K562 (cell line): ENCODE measurements at regions not wholly inside any gene's neighbourhood (a gene's known extent, or its start where the extent isn't known, plus 50 kb on each side); places are given as distances from the start of the nearest gene placed in this dataset.

Experiments used
- ATAC-seq: fragments of 200-7000 bp; cut with Tn5 transposase; 3 replicates; pipeline ENCODE4 v1.9.1; 2020; ENCODE audit warnings: moderate library complexity
- BruUV-seq: library from RNA; stranded (reverse); fragments of 400-500 nt; replicated peaks from 2 replicates; lab custom pipeline; 2021; lab: Mats Ljungman, UMichigan
- CTCF ChIA-PET: fragments of 300-600 bp; formaldehyde crosslinking; extraction: SDS; loops from one replicate; lab custom pipeline; 2021; ENCODE audit warnings: low intra/inter-chr PET ratio; lab: Yijun Ruan, JAX
- POLR2A ChIA-PET: fragments of 300-600, 350-650 bp; sonication (Branson Sonifier 250); formaldehyde crosslinking; extraction: SDS; loops from one replicate; lab custom pipeline; 2021; ENCODE audit warnings: antibody characterized with exemption, inconsistent platforms; lab: Yijun Ruan, JAX
- DNase-seq, 4 experiments: peaks; one replicate each; pipeline versions ENCODE4 v3.0.0 to v3.0.0-alpha.2; 2011 to 2018; ENCODE audit warnings: low spot score in 3 of 4, mixed read lengths in 3 of 4; ENCODE audit errors: extremely low read depth in 1 of 4
- FAIRE-seq: peaks from 2 replicates; lab custom pipeline; 2011; peaks lifted over from hg19 to GRCh38; lab: Jason Lieb, UNC
- H2AFZ ChIP-seq: 2 replicates; pipeline ENCODE4 v1.6.0; 2011; ENCODE audit warnings: low read depth, low read length, control low read depth, inconsistent platforms
- H3K27ac ChIP-seq: fragments of 200-600 bp; 3 replicates; pipeline ENCODE4 v1.8.0; 2011; ENCODE audit warnings: low read depth, mild to moderate bottlenecking, control low read depth, inconsistent platforms, low read length, moderate library complexity, mixed read lengths; ENCODE audit errors: extremely low read depth
- H3K27me3 ChIP-seq, 2 experiments: fragments of 300-600 bp in 1 of 2; 2 replicates in 1 of 2; 3 replicates in 1 of 2; pipeline versions ENCODE4 v1.6.0 to v1.8.0; 2011; ENCODE audit warnings: inconsistent platforms in 2 of 2, low read length in 2 of 2, mild to moderate bottlenecking in 1 of 2, mixed read lengths in 1 of 2, moderate library complexity in 1 of 2; ENCODE audit not compliant: control insufficient read depth in 2 of 2, insufficient read depth in 2 of 2
- H3K36me3 ChIP-seq: fragments of 300-600 bp; 3 replicates; pipeline ENCODE4 v1.8.0; 2011; ENCODE audit warnings: mild to moderate bottlenecking, low read length, inconsistent platforms; ENCODE audit not compliant: control insufficient read depth, insufficient read depth
- H3K4me1 ChIP-seq, 2 experiments: fragments of 200-600 bp in 1 of 2; replicated peaks in 1 of 2; 2 replicates in 1 of 2; 3 replicates in 1 of 2; pipeline versions ENCODE4 v1.5.1 to v1.8.0; 2011; ENCODE audit warnings: inconsistent platforms in 2 of 2, low read length in 2 of 2, mild to moderate bottlenecking in 1 of 2, mixed read lengths in 1 of 2, moderate library complexity in 1 of 2; ENCODE audit not compliant: control insufficient read depth in 2 of 2, insufficient read depth in 2 of 2
- H3K4me2 ChIP-seq: 2 replicates; pipeline ENCODE4 v1.6.1; 2011; ENCODE audit warnings: low read length, control low read depth, inconsistent platforms, mixed read lengths; ENCODE audit not compliant: insufficient read depth
- H3K4me3 ChIP-seq: fragments of 200-600 bp; sonication (generic), shearing (Covaris generic); 2 replicates; pipeline ENCODE4 v1.5.1; 2016; ENCODE audit warnings: control low read depth, inconsistent platforms
- H3K79me2 ChIP-seq: fragments of 200-600 bp; 3 replicates; pipeline ENCODE4 v1.8.0; 2011; ENCODE audit warnings: low read length, inconsistent platforms; ENCODE audit not compliant: control insufficient read depth, insufficient read depth
- H3K9ac ChIP-seq, 2 experiments: 2 replicates each; pipeline versions ENCODE4 v1.6.0 to v1.6.1; 2011; ENCODE audit warnings: low read depth in 2 of 2, low read length in 2 of 2, control low read depth in 1 of 2, inconsistent platforms in 1 of 2, mild to moderate bottlenecking in 1 of 2, mixed read lengths in 1 of 2; ENCODE audit not compliant: insufficient read depth in 1 of 2
- H3K9me1 ChIP-seq: one replicate; pipeline ENCODE4 v1.6.0; 2011; ENCODE audit warnings: inconsistent platforms, mild to moderate bottlenecking, low read length, moderate library complexity; ENCODE audit not compliant: control insufficient read depth, insufficient read depth
- H3K9me3 ChIP-seq: replicated peaks from 2 replicates; pipeline ENCODE4 v1.5.1; 2011; ENCODE audit warnings: low read depth, low read length, inconsistent platforms; ENCODE audit not compliant: control insufficient read depth, insufficient read depth
- H4K20me1 ChIP-seq: replicated peaks from 2 replicates; pipeline ENCODE4 v1.6.1; 2011; ENCODE audit warnings: low read length, inconsistent platforms, mixed read lengths; ENCODE audit not compliant: control insufficient read depth, insufficient read depth
- BDP1 ChIP-seq: IDR thresholded peaks from 3 replicates; pipeline ENCODE4 v1.6.1; 2011; ENCODE audit not compliant: insufficient read length, insufficient read depth
- CBX3 ChIP-seq, 2 experiments: IDR thresholded peaks; 1 replicate in 1 of 2; 2 replicates in 1 of 2; pipeline ENCODE4 v1.6.1; 2012; ENCODE audit warnings: inconsistent platforms in 2 of 2, low read length in 2 of 2, borderline replicate concordance in 1 of 2, control low read depth in 1 of 2
- HMG20A ChIP-seq: fragments of 450-650 bp; formaldehyde crosslinking; conservative IDR thresholded peaks from 2 replicates; pipeline ENCODE4 v1.4.0; 2020; ENCODE audit warnings: mild to moderate bottlenecking, mixed read lengths
- HMGN3 ChIP-seq: IDR thresholded peaks from 2 replicates; pipeline ENCODE4 v1.6.1; 2011; ENCODE audit warnings: borderline replicate concordance, low read depth, mild to moderate bottlenecking, mixed read lengths, low read length; ENCODE audit not compliant: insufficient read length; ENCODE audit errors: extremely low read depth
- KLF6 ChIP-seq: fragments of 250-450 bp; sonication (Bioruptor Pico); IDR thresholded peaks from 2 replicates; pipeline ENCODE4 v1.4.0; 2020; ENCODE audit warnings: mild to moderate bottlenecking, moderate library complexity, borderline replicate concordance
- MTA1 ChIP-seq: fragments of 450-650 bp; IDR thresholded peaks from 2 replicates; pipeline ENCODE4 v1.6.1; 2017; ENCODE audit warnings: borderline replicate concordance
- MTA2 ChIP-seq: fragments of 450-650 bp; IDR thresholded peaks from 2 replicates; pipeline ENCODE4 v1.6.1; 2016; ENCODE audit warnings: low read depth
- POLR2H ChIP-seq: IDR thresholded peaks from 2 replicates; pipeline ENCODE4 v1.6.1; 2016; ENCODE audit warnings: missing genetic modification characterization, low read depth, mild to moderate bottlenecking, control low read depth, missing compliant biosample characterization, moderate library complexity
- ZNF311 ChIP-seq: fragments of 250-450 bp; sonication (Bioruptor Pico); IDR thresholded peaks from 2 replicates; pipeline ENCODE4 v1.4.0; 2020; ENCODE audit warnings: mild to moderate bottlenecking, moderate library complexity
- WGBS: fragments of 100-300 bp; shearing (Covaris generic); methylation state at CpG from one replicate; pipeline ENCODE4 v1.1.6; 2016; ENCODE audit warnings: low coverage, mixed read lengths; ENCODE audit not compliant: insufficient coverage; ENCODE audit errors: missing lambda C conversion rate; 5-methylcytosine and 5-hydroxymethylcytosine counted together
- in situ Hi-C: fragments of 300-500 bp; cut with MboI; formaldehyde crosslinking; loops from 4 replicates; pipeline ENCODE4 v1.15.0; 2018; ENCODE audit warnings: inconsistent platforms, mixed read lengths
- intact Hi-C: fragments of 100-400 bp; cut with micrococcal nuclease; formaldehyde crosslinking; loops from 2 replicates; pipeline ENCODE4 v1.14.2; 2022
- TF ChIP-seq, protein P1 (sequence below): fragments of 450-650 bp; IDR thresholded peaks from 2 replicates; pipeline ENCODE4 v1.6.1; 2018; ENCODE audit not compliant: partially characterized antibody

GRCh38 chr10:94173594-94173993 is 179.9 kb downstream of the PLCE1 start:
- Histone ChIP-seq H4K20me1 (no peaks in the 10 kb centered on the region), H3K9ac (no peak overlapping the region), H3K9me1 (no peaks in the 10 kb centered on the region), H3K4me1 (no peaks in the 10 kb centered on the region), H3K27me3 (peaks cover 0 to 4% of the 10 kb centered on the region in 2 experiments; a peak in 1 of 5 replicates), H3K27ac (no peak overlapping the region), H3K9me3 (no peaks in the 10 kb centered on the region), H3K4me3 (no peak overlapping the region), H3K36me3 (no peaks in the 10 kb centered on the region), H3K79me2 (no peaks in the 10 kb centered on the region), H2AFZ (no peak overlapping the region), H3K4me2 (no peak overlapping the region)
- FAIRE-seq (no peak), ATAC-seq (no peak), DNase-seq (no peak)
- ChIA-PET POLR2A (interaction anchor here (0.9 kb wide), 1 partner anchor 9 kb away, joined by 3 read pairs; no protein-coding TSS in a partner anchor), CTCF (no interaction called here)
- TF ChIP-seq CBX3 (IDR thresholded peaks at IDR 0.05; ENCODE audit: borderline replicate concordance in 1 of 2, low read length in 2 of 2) (no peak), HMG20A (CRISPR knock-in tag) (no peak), MTA2 (no peak), KLF6 (CRISPR knock-in tag) (no peak), BDP1 (no peak), POLR2H (no peak), ZNF311 (no peak), HMGN3 (no peak), MTA1 (no peak)
- TF ChIP-seq, protein P1, sequence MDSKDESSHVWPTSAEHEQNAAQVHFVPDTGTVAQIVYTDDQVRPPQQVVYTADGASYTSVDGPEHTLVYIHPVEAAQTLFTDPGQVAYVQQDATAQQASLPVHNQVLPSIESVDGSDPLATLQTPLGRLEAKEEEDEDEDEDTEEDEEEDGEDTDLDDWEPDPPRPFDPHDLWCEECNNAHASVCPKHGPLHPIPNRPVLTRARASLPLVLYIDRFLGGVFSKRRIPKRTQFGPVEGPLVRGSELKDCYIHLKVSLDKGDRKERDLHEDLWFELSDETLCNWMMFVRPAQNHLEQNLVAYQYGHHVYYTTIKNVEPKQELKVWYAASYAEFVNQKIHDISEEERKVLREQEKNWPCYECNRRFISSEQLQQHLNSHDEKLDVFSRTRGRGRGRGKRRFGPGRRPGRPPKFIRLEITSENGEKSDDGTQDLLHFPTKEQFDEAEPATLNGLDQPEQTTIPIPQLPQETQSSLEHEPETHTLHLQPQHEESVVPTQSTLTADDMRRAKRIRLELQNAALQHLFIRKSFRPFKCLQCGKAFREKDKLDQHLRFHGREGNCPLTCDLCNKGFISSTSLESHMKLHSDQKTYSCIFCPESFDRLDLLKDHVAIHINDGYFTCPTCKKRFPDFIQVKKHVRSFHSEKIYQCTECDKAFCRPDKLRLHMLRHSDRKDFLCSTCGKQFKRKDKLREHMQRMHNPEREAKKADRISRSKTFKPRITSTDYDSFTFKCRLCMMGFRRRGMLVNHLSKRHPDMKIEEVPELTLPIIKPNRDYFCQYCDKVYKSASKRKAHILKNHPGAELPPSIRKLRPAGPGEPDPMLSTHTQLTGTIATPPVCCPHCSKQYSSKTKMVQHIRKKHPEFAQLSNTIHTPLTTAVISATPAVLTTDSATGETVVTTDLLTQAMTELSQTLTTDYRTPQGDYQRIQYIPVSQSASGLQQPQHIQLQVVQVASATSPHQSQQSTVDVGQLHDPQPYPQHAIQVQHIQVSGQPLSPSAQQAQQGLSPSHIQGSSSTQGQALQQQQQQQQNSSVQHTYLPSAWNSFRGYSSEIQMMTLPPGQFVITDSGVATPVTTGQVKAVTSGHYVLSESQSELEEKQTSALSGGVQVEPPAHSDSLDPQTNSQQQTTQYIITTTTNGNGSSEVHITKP, result no peak
- intact Hi-C loops, result no loop called here
- no TSS peak for BruUV-seq
- WGBS, result 0% methylated on average over 3 of the region's 3 CpGs
- in situ Hi-C loops, result no loop called here
